ENCODE measurements at regions not wholly inside any gene's neighbourhood (a gene's known extent, or its start where the extent isn't known, plus 50 kb on each side); places are given as distances from the start of the nearest gene placed in this dataset.
"Not testable (repeated sequence)": the region's sequence is repeated elsewhere in the genome, so short reads cannot be mapped to it uniquely, and the experiment has no call there.

DNA sequence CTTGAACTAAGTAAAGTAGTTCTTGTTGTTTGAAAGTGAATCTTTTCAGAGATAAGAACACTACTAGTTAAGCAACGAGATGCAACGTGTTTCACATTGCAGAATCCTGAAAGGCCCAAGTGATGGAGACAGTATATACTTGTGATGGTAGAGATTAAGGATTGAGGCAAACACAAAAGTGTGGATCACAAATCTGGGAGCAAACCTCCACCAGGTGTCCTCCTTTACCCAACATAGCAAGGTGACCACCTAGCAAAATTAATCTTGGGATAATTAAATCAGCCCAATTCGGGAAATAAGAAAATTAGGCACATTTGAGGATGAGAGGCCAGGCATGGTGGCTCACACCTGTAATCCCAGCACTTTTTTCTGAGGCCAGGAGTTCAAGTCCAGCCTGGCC lies 563.9 kb downstream of the DACH1 start:
- no peak for DNase-seq (ENCODE audit: low read depth)

- DNase-seq (ENCODE audit: low read depth) = no peak
Observed at GRCh38 chr13:71300602-71301001, 566.4 kb downstream of the DACH1 start.

- DNase-seq (ENCODE audit: low read depth) = no peak
Observed at GRCh38 chr13:71291842-71292146, 575.2 kb downstream of the DACH1 start.

DNA sequence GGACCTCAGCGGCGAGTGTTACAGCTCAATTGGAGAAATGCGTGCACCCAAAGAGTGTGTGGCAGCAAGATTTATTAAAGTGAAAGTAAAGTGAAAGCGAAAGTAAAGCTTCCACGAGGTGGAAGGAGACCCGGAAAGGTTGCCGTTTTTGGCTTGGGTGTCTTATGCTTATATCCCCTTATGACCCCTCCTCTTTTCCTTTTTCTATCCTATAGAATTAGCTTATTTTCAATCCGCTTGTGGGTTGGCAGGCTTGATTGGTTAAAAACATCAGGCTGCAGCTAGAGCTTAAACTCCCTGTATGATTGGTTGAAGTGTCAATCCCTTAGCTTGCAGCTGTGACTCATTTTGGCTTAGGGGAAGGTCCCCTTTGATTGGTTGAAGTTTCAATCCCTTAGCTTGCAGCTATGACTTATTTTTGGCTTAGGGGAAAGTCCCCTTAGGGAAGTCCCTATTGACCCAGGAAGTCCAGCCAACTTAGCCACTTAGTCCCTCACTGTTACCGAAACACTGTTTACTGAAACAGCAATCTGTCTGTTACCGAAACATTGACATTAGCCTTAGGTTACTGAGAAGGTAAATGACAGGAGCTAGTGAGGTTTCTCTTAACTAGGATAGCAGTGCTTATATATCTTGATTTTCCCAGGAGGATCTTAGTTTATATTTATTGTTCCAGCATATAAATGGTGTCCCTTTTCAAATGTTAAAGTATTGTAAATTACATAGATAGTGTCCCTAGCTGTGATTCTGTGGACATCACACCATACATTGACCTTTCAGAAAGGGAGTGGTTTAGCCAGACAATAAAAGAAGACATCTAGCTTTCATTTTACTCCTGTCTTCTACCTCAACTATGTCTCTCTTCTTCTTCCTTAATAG lies 575.8 kb downstream of the DACH1 start:
- DNase-seq (ENCODE audit: low read depth) = no peak

GRCh38 chr13:71289980-71290379 lies 577.0 kb downstream of the DACH1 start:
- DNase-seq (ENCODE audit: low read depth) = not testable (repeated sequence)

- DNase-seq (ENCODE audit: low read depth) = no peak
Observed at GRCh38 chr13:71285700-71286099, 581.3 kb downstream of the DACH1 start.

GRCh38 chr13:71278512-71278911 lies 588.5 kb downstream of the DACH1 start:
- DNase-seq (ENCODE audit: low read depth) = no peak

- DNase-seq (ENCODE audit: low read depth) = no peak
Observed at GRCh38 chr13:71274923-71275608, 591.9 kb downstream of the DACH1 start.

DNA sequence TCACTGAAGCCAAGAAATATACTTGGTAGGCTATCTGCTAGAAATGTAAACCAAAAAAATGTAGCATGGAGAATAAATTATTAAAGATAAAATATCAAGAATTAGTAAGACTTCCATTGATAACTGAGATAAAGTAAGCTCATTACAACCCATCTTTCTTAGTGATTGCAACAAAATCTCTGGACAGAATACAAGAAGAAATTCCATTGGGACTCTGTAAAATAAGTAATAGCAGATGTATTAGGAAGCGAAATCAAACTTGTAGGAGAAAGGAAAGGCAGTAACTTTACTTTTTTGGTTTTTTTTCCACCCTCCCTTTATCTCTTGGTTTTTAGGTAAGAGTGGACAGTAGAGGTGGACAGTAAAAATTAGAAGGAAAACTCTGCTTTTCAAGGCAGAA lies 605.7 kb downstream of the DACH1 start:
- DNase-seq (ENCODE audit: low read depth) = no peak

- DNase-seq (ENCODE audit: low read depth) = no peak
Observed at GRCh38 chr13:71260246-71260645, 606.8 kb downstream of the DACH1 start.

DNA sequence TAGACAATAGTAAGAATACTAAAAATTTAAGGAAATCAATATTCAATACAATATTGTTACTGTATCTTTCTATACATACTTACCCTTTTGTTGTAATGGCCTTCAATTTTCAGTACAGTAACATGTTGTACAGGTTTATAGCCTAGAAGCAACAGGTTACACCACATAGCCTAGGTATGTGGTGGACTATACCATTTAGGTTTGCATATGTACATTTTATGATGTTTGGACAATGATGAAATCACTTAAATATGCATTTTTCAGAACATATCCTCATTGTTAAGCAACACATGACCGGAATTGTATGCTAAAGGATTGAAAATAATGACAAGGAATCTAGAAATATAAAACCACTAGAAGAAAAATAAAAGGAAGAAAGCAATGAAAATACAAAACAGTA lies 611.4 kb downstream of the DACH1 start:
- no peak for DNase-seq (ENCODE audit: low read depth)

GRCh38 chr13:71254384-71254783 lies 612.6 kb downstream of the DACH1 start:
- DNase-seq (ENCODE audit: low read depth) = no peak

DNA sequence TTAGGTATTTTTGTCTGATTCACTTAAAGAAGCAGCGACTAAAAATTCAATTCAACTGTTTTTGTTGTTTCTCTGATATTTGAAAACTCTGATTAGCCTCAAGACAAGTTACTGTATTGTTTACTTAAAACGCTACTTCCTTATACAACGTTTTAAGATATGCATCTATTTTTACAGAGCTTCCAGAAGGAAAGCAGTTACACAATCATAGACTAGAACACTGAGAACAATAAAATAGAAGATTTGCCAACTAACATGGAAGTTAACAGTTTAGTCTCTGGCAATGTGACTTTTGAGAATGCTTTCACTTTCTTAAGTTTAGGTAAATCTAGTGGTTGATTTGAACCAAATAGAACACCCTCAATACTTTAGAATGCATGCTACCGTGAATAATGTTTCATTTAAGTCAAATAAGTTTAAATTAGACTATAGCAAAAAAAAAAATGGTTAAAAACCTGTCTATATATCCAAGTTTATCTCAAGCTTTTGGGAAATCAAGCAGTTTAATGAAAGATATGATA lies 614.8 kb downstream of the DACH1 start:
- DNase-seq (ENCODE audit: low read depth) = no peak

DNA sequence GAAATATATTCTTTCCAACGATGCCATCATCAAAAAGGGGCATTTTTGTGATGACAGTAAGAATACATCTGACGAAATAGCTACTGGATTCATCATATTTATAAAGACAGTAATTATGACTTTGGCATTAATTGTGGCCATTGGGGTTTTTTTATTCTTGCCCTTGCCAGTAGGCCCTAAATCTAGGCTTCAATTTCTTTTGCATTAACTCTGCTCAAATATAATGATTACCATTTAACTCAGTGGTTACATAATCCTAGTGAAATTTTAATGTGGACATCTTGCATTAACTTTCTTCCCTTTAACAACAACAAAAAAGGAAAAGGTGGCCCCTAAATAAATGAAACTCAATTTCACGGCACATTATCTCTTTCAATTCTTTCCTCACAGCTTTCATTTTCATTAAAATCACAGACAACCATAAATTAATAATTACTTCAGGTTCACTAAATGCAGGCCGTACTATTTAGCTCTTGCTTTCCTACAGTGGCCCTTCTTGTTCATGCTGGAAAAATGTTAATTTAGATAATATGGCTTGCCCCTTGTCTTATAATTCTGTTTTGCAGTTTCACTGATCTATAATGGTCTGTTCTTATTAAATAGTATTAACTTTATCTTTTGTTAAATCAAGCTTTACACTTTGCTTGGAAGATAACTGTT lies 615.6 kb downstream of the DACH1 start:
- DNase-seq (ENCODE audit: low read depth) = no peak

GRCh38 chr13:71249011-71249410 lies 618.0 kb downstream of the DACH1 start:
- no peak for DNase-seq (ENCODE audit: low read depth)

- no peak for DNase-seq (ENCODE audit: low read depth)
Observed at GRCh38 chr13:71244161-71244560, 622.8 kb downstream of the DACH1 start.

- DNase-seq (ENCODE audit: low read depth) = no peak
Observed at GRCh38 chr13:71242201-71242600, 624.8 kb downstream of the DACH1 start.

DNA sequence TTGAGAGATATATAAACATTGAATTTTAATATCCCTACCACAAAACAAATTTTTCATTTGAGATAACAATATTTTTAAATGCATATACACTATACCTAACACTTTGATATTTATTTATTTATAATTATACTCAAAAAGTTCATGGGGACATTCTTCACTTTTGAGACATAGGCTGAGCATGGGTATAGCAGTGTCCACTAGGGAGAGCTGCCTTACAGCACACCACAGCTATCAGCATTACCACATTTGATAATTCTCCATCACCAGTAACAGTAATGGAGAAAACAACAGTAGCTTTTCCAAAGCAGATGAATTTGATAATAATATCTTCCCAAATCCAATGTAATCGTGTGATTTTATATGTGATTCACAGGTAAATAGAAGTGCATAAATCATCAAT lies 626.1 kb downstream of the DACH1 start:
- DNase-seq (ENCODE audit: low read depth) = no peak

DNA sequence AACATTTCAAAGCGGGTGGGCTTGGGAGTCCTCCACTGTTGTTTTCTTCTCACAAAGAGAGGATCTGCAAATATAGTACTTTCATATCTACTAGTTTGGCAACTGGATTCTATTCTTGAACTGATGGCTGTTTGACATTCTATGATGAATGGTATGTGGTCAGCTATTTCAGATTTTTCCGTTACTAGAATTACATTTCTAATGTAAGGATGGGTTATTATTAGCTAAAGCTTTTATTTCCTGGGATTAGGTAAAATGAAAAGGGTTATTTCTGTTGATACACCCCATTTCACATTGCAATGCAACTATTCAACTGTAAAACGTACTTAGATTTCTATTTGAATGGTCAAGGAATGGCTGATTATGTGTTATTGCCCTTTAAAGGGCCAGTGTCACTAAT lies 629.7 kb downstream of the DACH1 start:
- DNase-seq (ENCODE audit: low read depth) = no peak

- DNase-seq (ENCODE audit: low read depth) = no peak
Observed at GRCh38 chr13:71219698-71220415, 647.1 kb downstream of the DACH1 start.

- no peak for DNase-seq (ENCODE audit: low read depth)
Observed at GRCh38 chr13:71218960-71219359, 648.0 kb downstream of the DACH1 start.

DNA sequence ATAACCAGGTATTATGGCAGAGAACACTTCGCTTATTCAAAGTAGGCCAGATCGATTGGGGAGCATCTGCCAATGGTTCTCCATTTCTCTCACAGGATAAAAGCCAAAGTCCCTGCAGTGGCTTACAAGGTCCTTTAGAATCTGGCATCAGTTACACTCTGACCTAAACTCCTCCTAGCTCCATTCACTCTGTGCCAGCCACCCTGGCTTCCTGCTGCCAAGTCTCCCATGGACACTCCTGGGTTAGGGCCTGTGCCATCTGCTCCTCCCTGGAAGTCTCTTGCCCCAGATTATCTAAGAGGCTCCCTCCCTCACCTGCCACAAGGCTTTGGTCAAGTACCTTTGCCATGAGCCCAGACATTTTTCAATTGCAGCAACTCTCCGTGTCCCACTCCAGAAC lies 649.2 kb downstream of the DACH1 start:
- DNase-seq (ENCODE audit: low read depth) = no peak

Measured in Daoy (cell line).